ENCODE measurements at regions not wholly inside any gene's neighbourhood (a gene's known extent, or its start where the extent isn't known, plus 50 kb on each side); places are given as distances from the start of the nearest gene placed in this dataset.

- H3K4me3 ChIP-seq (ENCODE audit: low read length) = no peak overlapping the region
- no peaks in the 10 kb centered on the region for H3K9me3 ChIP-seq (replicated peaks; ENCODE audit: control insufficient read depth, low read depth, low read length)
- no peak overlapping the region for H3K27ac ChIP-seq (ENCODE audit: low read length)
- no peaks in the 10 kb centered on the region for H3K4me1 ChIP-seq (ENCODE audit: control insufficient read depth, insufficient read depth, low read length)
- DNase-seq = peak; percentile 17
- no peaks in the 10 kb centered on the region for H3K36me3 ChIP-seq (ENCODE audit: control insufficient read depth, insufficient read depth, low read length)
- no peaks in the 10 kb centered on the region for H3K27me3 ChIP-seq (ENCODE audit: control insufficient read depth, insufficient read depth, low read length)
- 79% methylated on average over 3 of the region's 10 CpGs for WGBS (ENCODE audit: insufficient coverage)
These were observed 585.1 kb downstream of the QKI start for GRCh38 chr6:163999475-164000125.

GRCh38 chr6:163998496-163998895, 584.0 kb downstream of the QKI start:
- no peaks in the 10 kb centered on the region for H3K9me3 ChIP-seq (replicated peaks; ENCODE audit: control insufficient read depth, low read depth, low read length)
- peak; percentile 73 for DNase-seq
- H3K27me3 ChIP-seq (ENCODE audit: control insufficient read depth, insufficient read depth, low read length) = no peaks in the 10 kb centered on the region
- no peaks in the 10 kb centered on the region for H3K4me1 ChIP-seq (ENCODE audit: control insufficient read depth, insufficient read depth, low read length)
- no CpG with 5 or more reads among the region's 3 CpGs for WGBS (ENCODE audit: insufficient coverage)
- H3K36me3 ChIP-seq (ENCODE audit: control insufficient read depth, insufficient read depth, low read length) = no peaks in the 10 kb centered on the region
- no peak overlapping the region for H3K27ac ChIP-seq (ENCODE audit: low read length)
- no peak overlapping the region for H3K4me3 ChIP-seq (ENCODE audit: low read length)

DNA sequence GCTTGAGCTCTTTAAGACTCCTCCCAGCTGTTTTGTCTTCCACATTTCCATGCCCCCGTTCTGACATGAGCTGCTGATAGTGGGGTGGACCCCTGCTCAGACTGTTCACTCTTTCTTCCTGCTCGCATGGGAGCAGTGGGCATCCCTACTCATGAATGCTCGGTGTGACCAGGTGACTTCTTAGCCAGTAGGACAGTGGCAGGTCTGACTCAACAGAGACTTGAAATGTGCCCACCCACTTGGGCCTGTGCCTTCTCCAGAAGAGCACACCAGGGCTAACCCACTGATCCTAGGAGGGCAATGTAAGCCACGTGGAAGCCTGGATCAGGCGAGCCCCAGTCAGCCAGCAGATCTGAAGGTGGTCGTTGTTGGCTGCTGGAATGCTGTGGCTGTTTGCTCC, 582.0 kb downstream of the QKI start:
- Histone ChIP-seq H3K9me3 (replicated peaks; ENCODE audit: control insufficient read depth, low read depth, low read length) (no peaks in the 10 kb centered on the region), H3K27ac (ENCODE audit: low read length) (no peak overlapping the region), H3K4me3 (ENCODE audit: low read length) (no peak overlapping the region), H3K36me3 (ENCODE audit: control insufficient read depth, insufficient read depth, low read length) (no peaks in the 10 kb centered on the region), H3K4me1 (ENCODE audit: control insufficient read depth, insufficient read depth, low read length) (no peaks in the 10 kb centered on the region), H3K27me3 (ENCODE audit: control insufficient read depth, insufficient read depth, low read length) (no peaks in the 10 kb centered on the region)
- WGBS (ENCODE audit: insufficient coverage) = 91% methylated on average over 5 of the region's 6 CpGs
- no peak for DNase-seq

GRCh38 chr6:163994566-163994965, 580.0 kb downstream of the QKI start:
- H3K4me1 ChIP-seq (ENCODE audit: control insufficient read depth, insufficient read depth, low read length) = no peaks in the 10 kb centered on the region
- no peak overlapping the region for H3K4me3 ChIP-seq (ENCODE audit: low read length)
- H3K27me3 ChIP-seq (ENCODE audit: control insufficient read depth, insufficient read depth, low read length) = no peaks in the 10 kb centered on the region
- H3K27ac ChIP-seq (ENCODE audit: low read length) = no peak overlapping the region
- H3K36me3 ChIP-seq (ENCODE audit: control insufficient read depth, insufficient read depth, low read length) = no peaks in the 10 kb centered on the region
- DNase-seq = no peak
- H3K9me3 ChIP-seq (replicated peaks; ENCODE audit: control insufficient read depth, low read depth, low read length) = no peaks in the 10 kb centered on the region
- WGBS (ENCODE audit: insufficient coverage) = 60% methylated on average over 1 of the region's 5 CpGs

DNA sequence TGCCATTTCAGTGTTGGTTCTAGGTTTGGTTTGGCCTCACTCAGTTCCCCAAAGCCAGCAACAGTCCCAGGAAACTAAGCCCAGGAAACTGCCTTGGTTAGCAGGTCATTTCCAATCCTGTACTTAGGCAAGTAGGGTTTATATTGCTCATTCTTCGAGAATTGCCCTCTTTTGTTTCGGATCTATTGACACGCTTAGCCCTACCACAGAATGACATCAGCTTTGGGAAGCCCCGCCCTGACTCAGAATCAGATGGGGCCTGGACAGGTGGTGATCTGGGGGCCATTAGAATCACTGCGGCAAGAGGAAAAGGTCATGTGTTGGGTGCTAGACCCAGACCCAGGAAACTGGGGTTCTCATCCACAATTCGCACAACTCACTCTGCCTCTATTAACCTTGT, 578.2 kb downstream of the QKI start:
- no peak overlapping the region for H3K27ac ChIP-seq (ENCODE audit: low read length)
- no peaks in the 10 kb centered on the region for H3K4me1 ChIP-seq (ENCODE audit: control insufficient read depth, insufficient read depth, low read length)
- no peak overlapping the region for H3K4me3 ChIP-seq (ENCODE audit: low read length)
- 97% methylated on average over 4 of the region's 6 CpGs for WGBS (ENCODE audit: insufficient coverage)
- no peaks in the 10 kb centered on the region for H3K36me3 ChIP-seq (ENCODE audit: control insufficient read depth, insufficient read depth, low read length)
- no peak for DNase-seq
- no peaks in the 10 kb centered on the region for H3K27me3 ChIP-seq (ENCODE audit: control insufficient read depth, insufficient read depth, low read length)
- no peaks in the 10 kb centered on the region for H3K9me3 ChIP-seq (replicated peaks; ENCODE audit: control insufficient read depth, low read depth, low read length)

GRCh38 chr6:163992056-163992455, 577.5 kb downstream of the QKI start:
- Histone ChIP-seq H3K36me3 (ENCODE audit: control insufficient read depth, insufficient read depth, low read length) (no peaks in the 10 kb centered on the region), H3K27ac (ENCODE audit: low read length) (no peak overlapping the region), H3K9me3 (replicated peaks; ENCODE audit: control insufficient read depth, low read depth, low read length) (no peaks in the 10 kb centered on the region), H3K4me1 (ENCODE audit: control insufficient read depth, insufficient read depth, low read length) (no peaks in the 10 kb centered on the region), H3K27me3 (ENCODE audit: control insufficient read depth, insufficient read depth, low read length) (no peaks in the 10 kb centered on the region), H3K4me3 (ENCODE audit: low read length) (no peak overlapping the region)
- DNase-seq = no peak

GRCh38 chr6:163991321-163991720, 576.8 kb downstream of the QKI start:
- H3K27me3 ChIP-seq (ENCODE audit: control insufficient read depth, insufficient read depth, low read length) = no peaks in the 10 kb centered on the region
- WGBS (ENCODE audit: insufficient coverage) = 94% methylated on average over 2 of the region's 4 CpGs
- no peaks in the 10 kb centered on the region for H3K4me1 ChIP-seq (ENCODE audit: control insufficient read depth, insufficient read depth, low read length)
- no peak overlapping the region for H3K4me3 ChIP-seq (ENCODE audit: low read length)
- no peaks in the 10 kb centered on the region for H3K9me3 ChIP-seq (replicated peaks; ENCODE audit: control insufficient read depth, low read depth, low read length)
- H3K27ac ChIP-seq (ENCODE audit: low read length) = no peak overlapping the region
- H3K36me3 ChIP-seq (ENCODE audit: control insufficient read depth, insufficient read depth, low read length) = no peaks in the 10 kb centered on the region
- no peak for DNase-seq

DNA sequence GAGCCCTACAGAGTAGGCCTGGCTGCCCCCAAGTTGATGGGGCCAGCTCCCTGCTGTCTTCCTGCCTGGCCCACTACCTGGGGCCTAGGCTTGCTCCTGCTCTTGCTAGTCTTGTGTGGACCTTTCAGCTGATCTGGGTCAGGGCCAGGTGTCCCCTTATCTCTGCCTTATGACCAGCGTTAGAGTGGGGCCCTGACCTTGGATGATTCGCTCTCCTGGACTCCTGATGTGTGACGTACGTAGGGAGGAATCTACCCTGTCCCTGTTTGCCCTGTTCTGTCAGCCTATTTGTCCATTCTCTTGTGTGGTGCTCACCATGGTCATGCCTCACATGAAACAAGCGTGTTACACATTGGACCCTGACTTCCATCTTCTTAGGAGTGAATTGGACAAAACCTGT, 571.8 kb downstream of the QKI start:
- H3K27ac ChIP-seq (ENCODE audit: low read length) = no peak overlapping the region
- no peaks in the 10 kb centered on the region for H3K36me3 ChIP-seq (ENCODE audit: control insufficient read depth, insufficient read depth, low read length)
- peaks cover 2% of the 10 kb centered on the region for H3K4me1 ChIP-seq (ENCODE audit: control insufficient read depth, insufficient read depth, low read length)
- WGBS (ENCODE audit: insufficient coverage) = 84% methylated on average over 4 of the region's 5 CpGs
- no peaks in the 10 kb centered on the region for H3K27me3 ChIP-seq (ENCODE audit: control insufficient read depth, insufficient read depth, low read length)
- no peak overlapping the region for H3K4me3 ChIP-seq (ENCODE audit: low read length)
- no peak for DNase-seq
- H3K9me3 ChIP-seq (replicated peaks; ENCODE audit: control insufficient read depth, low read depth, low read length) = no peaks in the 10 kb centered on the region

GRCh38 chr6:163985710-163986109, 571.2 kb downstream of the QKI start:
- no peak for DNase-seq
- Histone ChIP-seq H3K4me3 (ENCODE audit: low read length) (no peak overlapping the region), H3K27me3 (ENCODE audit: control insufficient read depth, insufficient read depth, low read length) (no peaks in the 10 kb centered on the region), H3K4me1 (ENCODE audit: control insufficient read depth, insufficient read depth, low read length) (peaks cover 2% of the 10 kb centered on the region), H3K36me3 (ENCODE audit: control insufficient read depth, insufficient read depth, low read length) (no peaks in the 10 kb centered on the region), H3K9me3 (replicated peaks; ENCODE audit: control insufficient read depth, low read depth, low read length) (no peaks in the 10 kb centered on the region), H3K27ac (ENCODE audit: low read length) (no peak overlapping the region)
- 71% methylated on average over 11 of the region's 11 CpGs for WGBS (ENCODE audit: insufficient coverage)

- WGBS (ENCODE audit: insufficient coverage) = no CpG with 5 or more reads among the region's 1 CpG
- peaks cover 2% of the 10 kb centered on the region for H3K4me1 ChIP-seq (ENCODE audit: control insufficient read depth, insufficient read depth, low read length)
- no peak overlapping the region for H3K27ac ChIP-seq (ENCODE audit: low read length)
- no peak overlapping the region for H3K4me3 ChIP-seq (ENCODE audit: low read length)
- H3K9me3 ChIP-seq (replicated peaks; ENCODE audit: control insufficient read depth, low read depth, low read length) = no peaks in the 10 kb centered on the region
- no peaks in the 10 kb centered on the region for H3K36me3 ChIP-seq (ENCODE audit: control insufficient read depth, insufficient read depth, low read length)
- no peak for DNase-seq
- no peaks in the 10 kb centered on the region for H3K27me3 ChIP-seq (ENCODE audit: control insufficient read depth, insufficient read depth, low read length)
These were observed 570.5 kb downstream of the QKI start for GRCh38 chr6:163985040-163985439.

All from muscle of leg (tissue), 3 donors.